Adrenal gland (tissue), 9 donors: ENCODE measurements at regions not wholly inside any gene's neighbourhood (a gene's known extent, or its start where the extent isn't known, plus 50 kb on each side); places are given as distances from the start of the nearest gene placed in this dataset.

Source experiments
- DNase-seq, 7 donors: peaks; one replicate each; pipeline ENCODE4 v3.0.0-alpha.2; 2019 to 2020
- H3K27ac ChIP-seq, 5 donors: fragments of 200-600 bp; sonication (generic) in 4 of 5; 1 replicate in 3 of 5; 2 replicates in 2 of 5; pipeline versions ENCODE4 v1.5.1 to v1.8.0; 2016 to 2020; ENCODE audit warnings: mild to moderate bottlenecking in 1 of 5
- H3K27me3 ChIP-seq: fragments of 200-600 bp; 2 replicates; pipeline ENCODE4 v1.8.0; 2021
- H3K36me3 ChIP-seq, 2 donors: fragments of 200-600 bp; replicated peaks in 1 of 2; 1 replicate in 1 of 2; 2 replicates in 1 of 2; pipeline versions ENCODE4 v1.5.1 to v1.8.0; 2018 to 2022
- H3K4me1 ChIP-seq, 2 donors: fragments of 200-600 bp; replicated peaks in 1 of 2; 1 replicate in 1 of 2; 2 replicates in 1 of 2; pipeline versions ENCODE4 v1.5.1 to v1.8.0; 2018 to 2021
- H3K4me3 ChIP-seq, 4 donors: fragments of 200-600 bp; sonication (generic) in 3 of 4; one replicate each; pipeline ENCODE4 v1.5.1; 2016 to 2018
- H3K9me3 ChIP-seq, 3 donors: fragments of 200-600 bp; sonication (generic) in 1 of 3; replicated peaks in 1 of 3; 1 replicate in 2 of 3; 2 replicates in 1 of 3; pipeline versions ENCODE4 v1.5.1 to v1.8.0; 2016 to 2021
- CTCF ChIP-seq, 6 experiments: fragments of 450-650 bp in 4 of 6; fragments of 200-600 bp in 2 of 6; sonication (generic) in 1 of 6; IDR thresholded peaks; 1 replicate in 5 of 6; 2 replicates in 1 of 6; pipeline versions ENCODE4 v1.5.1 to v1.8.0; 2016 to 2021; ENCODE audit warnings: antibody characterized with exemption in 6 of 6, mild to moderate bottlenecking in 2 of 6, moderate library complexity in 1 of 6
- POLR2A ChIP-seq, 2 donors: fragments of 450-650 bp; IDR thresholded peaks; one replicate each; pipeline ENCODE4 v1.6.1; 2017; ENCODE audit warnings: antibody characterized with exemption in 2 of 2, mild to moderate bottlenecking in 2 of 2, moderate library complexity in 1 of 2
- WGBS, 4 donors: extraction: QIAGEN DNeasy Blood & Tissue Kit in 2 of 4; methylation state at CpG; one replicate each; pipeline versions ENCODE4 v1.1.5 to v1.1.7; 2013 to 2017; 5-methylcytosine and 5-hydroxymethylcytosine counted together
- intact Hi-C, 2 donors: fragments of 100-400 bp; cut with DNase I; formaldehyde crosslinking; loops; one replicate each; pipeline versions ENCODE4 v1.14.1 to v1.15.0; 2022 to 2023
- donor health status: healthy with polysubstance abuse.
- donor health status: Bipolar disorder and iron deficiency.
- donor health status: DM: yes; HTN: yes; CAD: no.
- donor health status: DM: no; HTN: no; CAD: no.
- donor health status: DM: no; HTN: no; CAD: no.

- Histone ChIP-seq H3K4me1 (no peaks in the 10 kb centered on the region), H3K27me3 (no peaks in the 10 kb centered on the region), H3K27ac (no peak overlapping the region), H3K36me3 (no peaks in the 10 kb centered on the region), H3K9me3 (no peaks in the 10 kb centered on the region), H3K4me3 (no peak overlapping the region)
- 67 to 81% (median 72%) methylated on average over 3 of the region's 3 CpGs for WGBS, 4 donors
- TF ChIP-seq POLR2A (IDR thresholded peaks at IDR 0.05) (no peak), CTCF (IDR thresholded peaks at IDR 0.05) (no peak)
- DNase-seq: no peak
- intact Hi-C loops: no loop called here
These were observed 187.3 kb upstream of the MCHR2 start for GRCh38 chr6:100181309-100181708.

- no peaks in the 10 kb centered on the region for H3K27me3 ChIP-seq
- no peaks in the 10 kb centered on the region for H3K36me3 ChIP-seq
- intact Hi-C loops: no loop called here
- no peak overlapping the region for H3K27ac ChIP-seq
- no peaks in the 10 kb centered on the region for H3K9me3 ChIP-seq
- 89 to 96% (median 93%) methylated on average over 1 of the region's 1 CpG for WGBS, 4 donors
- DNase-seq: no peak
- TF ChIP-seq POLR2A (IDR thresholded peaks at IDR 0.05) (no peak), CTCF (IDR thresholded peaks at IDR 0.05) (no peak)
- no peaks in the 10 kb centered on the region for H3K4me1 ChIP-seq
- no peak overlapping the region for H3K4me3 ChIP-seq
These were observed 185.6 kb upstream of the MCHR2 start for GRCh38 chr6:100179576-100179975.

GRCh38 chr6:100177956-100178355 lies 183.9 kb upstream of the MCHR2 start:
- DNase-seq: no peak
- 15 to 27% (median 24%) methylated on average over 1 of the region's 1 CpG for WGBS, 4 donors
- Histone ChIP-seq H3K4me3 (no peak overlapping the region), H3K36me3 (no peaks in the 10 kb centered on the region), H3K27ac (no peak overlapping the region), H3K4me1 (no peaks in the 10 kb centered on the region), H3K9me3 (no peaks in the 10 kb centered on the region), H3K27me3 (no peaks in the 10 kb centered on the region)
- intact Hi-C loops: no loop called here
- TF ChIP-seq POLR2A (IDR thresholded peaks at IDR 0.05) (no peak), CTCF (IDR thresholded peaks at IDR 0.05) (no peak)

GRCh38 chr6:100176951-100177710 lies 183.1 kb upstream of the MCHR2 start:
- no peak for TF ChIP-seq POLR2A (IDR thresholded peaks at IDR 0.05)
- no peak for TF ChIP-seq CTCF (IDR thresholded peaks at IDR 0.05)
- Histone ChIP-seq H3K9me3 (no peaks in the 10 kb centered on the region), H3K4me3 (no peak overlapping the region), H3K27ac (no peak overlapping the region), H3K27me3 (no peaks in the 10 kb centered on the region), H3K36me3 (no peaks in the 10 kb centered on the region), H3K4me1 (no peaks in the 10 kb centered on the region)
- WGBS, 4 donors: 57 to 78% (median 71%) methylated on average over 4 of the region's 4 CpGs
- intact Hi-C loops: no loop called here
- DNase-seq: no peak
